ENCODE measurements at regions not wholly inside any gene's neighbourhood (a gene's known extent, or its start where the extent isn't known, plus 50 kb on each side); places are given as distances from the start of the nearest gene placed in this dataset.
"Not testable (repeated sequence)": the region's sequence is repeated elsewhere in the genome, so short reads cannot be mapped to it uniquely, and the experiment has no call there.

GRCh38 chr22:49356428-49356827 is 471.2 kb downstream of the BRD1 start:
- no peak for DNase-seq

GRCh38 chr22:49355211-49355920 is 472.3 kb downstream of the BRD1 start:
- DNase-seq = no peak

GRCh38 chr22:49354516-49355210 is 473.0 kb downstream of the BRD1 start:
- no peak for DNase-seq

- no peak for DNase-seq
Observed at GRCh38 chr22:49353235-49353634, 474.4 kb downstream of the BRD1 start.

- no peak for DNase-seq
Observed at GRCh38 chr22:49352361-49353169, 475.1 kb downstream of the BRD1 start.

- no peak for DNase-seq
Observed at GRCh38 chr22:49351761-49352227, 475.9 kb downstream of the BRD1 start.

- DNase-seq = no peak
Observed at GRCh38 chr22:49350441-49351121, 477.1 kb downstream of the BRD1 start.

- no peak for DNase-seq
Observed at GRCh38 chr22:49349841-49350381, 477.8 kb downstream of the BRD1 start.

- DNase-seq = no peak
Observed at GRCh38 chr22:49349181-49349835, 478.4 kb downstream of the BRD1 start.

- DNase-seq = no peak
Observed at GRCh38 chr22:49348631-49349030, 479.0 kb downstream of the BRD1 start.

GRCh38 chr22:49347376-49347775 is 480.3 kb downstream of the BRD1 start:
- no peak for DNase-seq

- no peak for DNase-seq
Observed at GRCh38 chr22:49345896-49346295, 481.8 kb downstream of the BRD1 start.

GRCh38 chr22:49344656-49345055 is 483.0 kb downstream of the BRD1 start:
- DNase-seq = no peak

- DNase-seq = no peak
Observed at GRCh38 chr22:49344161-49344560, 483.5 kb downstream of the BRD1 start.

GRCh38 chr22:49340406-49340805 is 487.3 kb downstream of the BRD1 start:
- DNase-seq = no peak

GRCh38 chr22:49336483-49336882 is 491.2 kb downstream of the BRD1 start:
- DNase-seq = not testable (repeated sequence)

- no peak for DNase-seq
Observed at GRCh38 chr22:49334976-49335375, 492.7 kb downstream of the BRD1 start.

GRCh38 chr22:49334449-49334789 is 493.3 kb downstream of the BRD1 start:
- no peak for DNase-seq

GRCh38 chr22:49333206-49333605 is 494.5 kb downstream of the BRD1 start:
- no peak for DNase-seq

- DNase-seq = no peak
Observed at GRCh38 chr22:49332691-49333090, 495.0 kb downstream of the BRD1 start.

- DNase-seq = no peak
Observed at GRCh38 chr22:49331878-49332277, 495.8 kb downstream of the BRD1 start.

- no peak for DNase-seq
Observed at GRCh38 chr22:49331223-49331815, 496.4 kb downstream of the BRD1 start.
